ENCODE measurements at regions not wholly inside any gene's neighbourhood (a gene's known extent, or its start where the extent isn't known, plus 50 kb on each side); places are given as distances from the start of the nearest gene placed in this dataset.

DNA sequence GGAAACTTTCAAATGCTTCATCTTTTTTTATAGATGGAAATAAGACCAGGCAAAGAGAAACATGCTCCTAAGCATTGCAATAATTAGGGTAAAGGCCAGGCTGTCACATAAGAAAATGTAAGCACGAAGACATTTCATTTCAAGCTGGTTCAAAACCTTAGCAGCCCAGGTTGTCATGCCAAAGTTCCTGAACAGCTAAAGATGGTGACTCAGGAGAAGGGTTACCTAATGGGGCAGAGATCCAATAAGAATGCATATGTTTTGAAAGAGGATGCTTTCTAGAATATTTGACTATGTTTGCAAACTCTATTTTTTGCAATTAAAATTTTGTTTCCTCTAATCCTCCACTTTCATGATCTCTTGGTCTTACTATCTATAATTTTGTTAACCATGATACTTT, 65.6 kb upstream of the PHACTR2 start:
- H4K12ac ChIP-seq (ENCODE audit: low read depth, low read length): no peak overlapping the region
- H3K36me3 ChIP-seq (ENCODE audit: control insufficient read depth in 1 of 2, insufficient read depth in 2 of 2, low read length in 2 of 2): no peaks in the 10 kb centered on the region
- no peak overlapping the region for H3K14ac ChIP-seq (ENCODE audit: low read length)
- H3K4ac ChIP-seq (ENCODE audit: low read depth, low read length): no peak overlapping the region
- no peaks in the 10 kb centered on the region for H3K9me3 ChIP-seq (ENCODE audit: insufficient read depth, low read depth, low read length)
- WGBS (ENCODE audit: extremely low coverage, insufficient coverage, insufficient read length): no CpG with 5 or more reads among the region's 1 CpG
- H3K4me2 ChIP-seq (ENCODE audit: low read length): no peak overlapping the region
- DNase-seq: peak in 1 of 2 donors; percentile 65
- no peak overlapping the region for H2AFZ ChIP-seq (ENCODE audit: insufficient read depth, low read length, poor library complexity)
- H3K18ac ChIP-seq (ENCODE audit: low read length): no peak overlapping the region
- H2BK120ac ChIP-seq (ENCODE audit: insufficient read depth, low read length, poor library complexity): no peak overlapping the region
- no peak overlapping the region for H3K27ac ChIP-seq (ENCODE audit: low read depth, low read length)
- H4K8ac ChIP-seq (ENCODE audit: low read depth, low read length): no peak overlapping the region
- H3K27me3 ChIP-seq (ENCODE audit: insufficient read depth, low read length): no peaks in the 10 kb centered on the region
- H3K79me1 ChIP-seq (ENCODE audit: low read length): no peaks in the 10 kb centered on the region
- no peak overlapping the region for H3K23ac ChIP-seq (ENCODE audit: low read length)
- no peak overlapping the region for H3K4me3 ChIP-seq (ENCODE audit: low read depth, low read length)
- H3K9ac ChIP-seq (ENCODE audit: low read length): no peak overlapping the region
- H2BK5ac ChIP-seq (ENCODE audit: low read depth, low read length, poor library complexity): no peak overlapping the region
- H2BK12ac ChIP-seq (ENCODE audit: low read length): no peak overlapping the region
- H2AK5ac ChIP-seq (ENCODE audit: low read length): no peak overlapping the region
- no peak overlapping the region for H4K91ac ChIP-seq (ENCODE audit: low read depth, low read length)
- peaks cover 0 to 3% of the 10 kb centered on the region in 2 experiments for H3K4me1 ChIP-seq (ENCODE audit: control insufficient read depth in 1 of 2, insufficient read depth in 2 of 2, low read length in 2 of 2)
- no peaks in the 10 kb centered on the region for H3K79me2 ChIP-seq (ENCODE audit: control insufficient read depth, insufficient read depth, low read length, poor library complexity)

DNA sequence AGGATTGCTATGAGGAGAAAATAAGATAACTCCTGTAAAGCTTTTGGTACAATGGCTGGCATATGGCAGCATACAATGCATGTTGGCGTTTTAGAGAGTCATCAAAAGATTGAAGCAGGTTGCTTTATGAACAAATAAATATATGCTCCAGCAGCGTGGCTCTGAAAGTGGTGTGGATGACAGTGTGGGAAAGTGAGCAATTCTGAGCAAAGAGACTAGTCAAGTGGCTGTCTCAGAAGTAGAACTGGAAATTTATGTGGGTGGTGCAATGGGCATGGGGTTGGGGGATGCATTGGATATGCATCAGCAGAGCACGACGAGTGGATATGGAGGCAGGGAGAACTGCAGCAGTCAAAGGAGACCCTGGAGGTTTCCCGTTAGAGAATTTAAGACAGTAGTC, 66.2 kb upstream of the PHACTR2 start:
- H2BK120ac ChIP-seq (ENCODE audit: insufficient read depth, low read length, poor library complexity): no peak overlapping the region
- H3K27me3 ChIP-seq (ENCODE audit: insufficient read depth, low read length): no peaks in the 10 kb centered on the region
- peak overlapping the region; percentile 13 for H3K4me3 ChIP-seq (ENCODE audit: low read depth, low read length)
- no peak overlapping the region for H2BK12ac ChIP-seq (ENCODE audit: low read length)
- H4K91ac ChIP-seq (ENCODE audit: low read depth, low read length): no peak overlapping the region
- no peak overlapping the region for H2BK5ac ChIP-seq (ENCODE audit: low read depth, low read length, poor library complexity)
- no peaks in the 10 kb centered on the region for H3K9me3 ChIP-seq (ENCODE audit: insufficient read depth, low read depth, low read length)
- WGBS (ENCODE audit: extremely low coverage, insufficient coverage, insufficient read length): no CpG with 5 or more reads among the region's 5 CpGs
- H3K79me2 ChIP-seq (ENCODE audit: control insufficient read depth, insufficient read depth, low read length, poor library complexity): no peaks in the 10 kb centered on the region
- H3K79me1 ChIP-seq (ENCODE audit: low read length): no peaks in the 10 kb centered on the region
- no peak overlapping the region for H2AFZ ChIP-seq (ENCODE audit: insufficient read depth, low read length, poor library complexity)
- DNase-seq: no peak
- H3K4ac ChIP-seq (ENCODE audit: low read depth, low read length): no peak overlapping the region
- no peak overlapping the region for H2AK5ac ChIP-seq (ENCODE audit: low read length)
- no peak overlapping the region for H3K27ac ChIP-seq (ENCODE audit: low read depth, low read length)
- peak overlapping the region; percentile 46 for H3K23ac ChIP-seq (ENCODE audit: low read length)
- H4K8ac ChIP-seq (ENCODE audit: low read depth, low read length): no peak overlapping the region
- no peak overlapping the region for H4K12ac ChIP-seq (ENCODE audit: low read depth, low read length)
- no peak overlapping the region for H3K9ac ChIP-seq (ENCODE audit: low read length)
- peaks cover 0 to under 1% of the 10 kb centered on the region in 2 experiments for H3K4me1 ChIP-seq (ENCODE audit: control insufficient read depth in 1 of 2, insufficient read depth in 2 of 2, low read length in 2 of 2)
- no peak overlapping the region for H3K14ac ChIP-seq (ENCODE audit: low read length)
- H3K18ac ChIP-seq (ENCODE audit: low read length): no peak overlapping the region
- no peak overlapping the region for H3K4me2 ChIP-seq (ENCODE audit: low read length)
- H3K36me3 ChIP-seq (ENCODE audit: control insufficient read depth in 1 of 2, insufficient read depth in 2 of 2, low read length in 2 of 2): no peaks in the 10 kb centered on the region

DNA sequence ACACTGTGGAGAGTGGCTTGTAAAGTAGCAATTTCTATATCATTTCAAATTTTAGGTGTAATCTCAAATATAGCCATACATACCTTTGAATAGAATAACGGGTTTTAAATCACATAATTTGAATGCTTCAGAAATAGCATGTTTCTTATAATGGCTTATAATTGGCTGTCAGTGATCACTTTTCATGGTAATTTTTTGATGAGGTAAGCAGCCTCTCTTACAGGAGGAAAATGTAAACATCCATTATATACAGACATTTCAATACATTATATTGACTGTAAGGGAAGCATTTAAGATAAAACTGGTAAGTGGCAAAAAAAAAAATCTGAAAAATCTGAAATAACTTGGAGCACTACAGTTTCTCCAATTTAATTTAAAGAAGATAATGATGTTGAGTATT, 67.8 kb upstream of the PHACTR2 start:
- Histone ChIP-seq H3K4ac (ENCODE audit: low read depth, low read length) (no peak overlapping the region), H2AFZ (ENCODE audit: insufficient read depth, low read length, poor library complexity) (no peak overlapping the region), H3K9ac (ENCODE audit: low read length) (no peak overlapping the region), H3K18ac (ENCODE audit: low read length) (no peak overlapping the region), H3K14ac (ENCODE audit: low read length) (no peak overlapping the region), H3K23ac (ENCODE audit: low read length) (no peak overlapping the region), H2BK120ac (ENCODE audit: insufficient read depth, low read length, poor library complexity) (no peak overlapping the region), H3K79me2 (ENCODE audit: control insufficient read depth, insufficient read depth, low read length, poor library complexity) (no peaks in the 10 kb centered on the region), H2BK5ac (ENCODE audit: low read depth, low read length, poor library complexity) (no peak overlapping the region), H4K8ac (ENCODE audit: low read depth, low read length) (no peak overlapping the region), H4K12ac (ENCODE audit: low read depth, low read length) (no peak overlapping the region), H3K9me3 (ENCODE audit: insufficient read depth, low read depth, low read length) (no peaks in the 10 kb centered on the region), H3K79me1 (ENCODE audit: low read length) (no peaks in the 10 kb centered on the region), H3K27me3 (ENCODE audit: insufficient read depth, low read length) (no peaks in the 10 kb centered on the region), H3K4me3 (ENCODE audit: low read depth, low read length) (no peak overlapping the region), H3K4me1 (ENCODE audit: control insufficient read depth in 1 of 2, insufficient read depth in 2 of 2, low read length in 2 of 2) (no peaks in the 10 kb centered on the region), H3K4me2 (ENCODE audit: low read length) (no peak overlapping the region), H4K91ac (ENCODE audit: low read depth, low read length) (no peak overlapping the region), H3K27ac (ENCODE audit: low read depth, low read length) (no peak overlapping the region), H2AK5ac (ENCODE audit: low read length) (no peak overlapping the region), H3K36me3 (ENCODE audit: control insufficient read depth in 1 of 2, insufficient read depth in 2 of 2, low read length in 2 of 2) (no peaks in the 10 kb centered on the region), H2BK12ac (ENCODE audit: low read length) (no peak overlapping the region)
- DNase-seq: no peak
- no CpG with 5 or more reads among the region's 1 CpG for WGBS (ENCODE audit: extremely low coverage, insufficient coverage, insufficient read length)

DNA sequence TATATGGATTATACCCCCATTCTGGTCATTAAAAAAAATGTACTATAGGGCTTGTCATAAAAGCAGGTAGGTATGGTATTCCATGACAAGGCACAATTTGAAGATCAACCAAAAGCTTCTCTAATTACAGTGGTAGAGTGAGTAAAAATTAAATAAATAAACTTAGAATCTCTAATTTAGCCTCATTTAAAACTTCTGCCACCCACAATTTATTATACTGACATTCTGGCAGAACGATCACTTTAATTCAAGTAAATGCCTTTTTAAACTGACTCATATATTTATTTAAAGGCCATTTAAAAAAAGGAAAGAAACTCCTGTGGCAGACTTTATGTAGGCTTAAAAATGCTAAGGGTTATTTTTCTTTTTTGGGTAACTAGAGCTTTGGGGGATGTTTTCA, 68.3 kb upstream of the PHACTR2 start:
- Histone ChIP-seq H4K91ac (ENCODE audit: low read depth, low read length) (no peak overlapping the region), H2AK5ac (ENCODE audit: low read length) (no peak overlapping the region), H3K27ac (ENCODE audit: low read depth, low read length) (no peak overlapping the region), H3K9me3 (ENCODE audit: insufficient read depth, low read depth, low read length) (no peaks in the 10 kb centered on the region), H3K4me3 (ENCODE audit: low read depth, low read length) (no peak overlapping the region), H3K23ac (ENCODE audit: low read length) (no peak overlapping the region), H2BK5ac (ENCODE audit: low read depth, low read length, poor library complexity) (no peak overlapping the region), H2BK120ac (ENCODE audit: insufficient read depth, low read length, poor library complexity) (no peak overlapping the region), H3K79me1 (ENCODE audit: low read length) (no peaks in the 10 kb centered on the region), H2AFZ (ENCODE audit: insufficient read depth, low read length, poor library complexity) (no peak overlapping the region), H3K4me2 (ENCODE audit: low read length) (no peak overlapping the region), H3K4ac (ENCODE audit: low read depth, low read length) (no peak overlapping the region), H3K79me2 (ENCODE audit: control insufficient read depth, insufficient read depth, low read length, poor library complexity) (no peaks in the 10 kb centered on the region), H3K18ac (ENCODE audit: low read length) (no peak overlapping the region), H2BK12ac (ENCODE audit: low read length) (no peak overlapping the region), H3K14ac (ENCODE audit: low read length) (no peak overlapping the region), H3K4me1 (ENCODE audit: control insufficient read depth in 1 of 2, insufficient read depth in 2 of 2, low read length in 2 of 2) (no peaks in the 10 kb centered on the region), H4K12ac (ENCODE audit: low read depth, low read length) (no peak overlapping the region), H3K36me3 (ENCODE audit: control insufficient read depth in 1 of 2, insufficient read depth in 2 of 2, low read length in 2 of 2) (no peaks in the 10 kb centered on the region), H3K27me3 (ENCODE audit: insufficient read depth, low read length) (no peaks in the 10 kb centered on the region), H3K9ac (ENCODE audit: low read length) (no peak overlapping the region), H4K8ac (ENCODE audit: low read depth, low read length) (no peak overlapping the region)
- no CpG with 5 or more reads among the region's 1 CpG for WGBS (ENCODE audit: extremely low coverage, insufficient coverage, insufficient read length)
- no peak for DNase-seq

Data from trophoblast cell (in vitro differentiated cells and primary cell).